Neuronal stem cell (in vitro differentiated cells): ENCODE measurements at regions not wholly inside any gene's neighbourhood (a gene's known extent, or its start where the extent isn't known, plus 50 kb on each side); places are given as distances from the start of the nearest gene placed in this dataset.

Experiments used
- DNase-seq: peaks from one replicate; pipeline ENCODE4 v3.0.0-alpha.2; 2013; ENCODE audit warnings: low spot score
- H2AFZ ChIP-seq: one replicate; pipeline ENCODE4 v1.6.1; 2013; ENCODE audit warnings: mild to moderate bottlenecking, low read length, inconsistent platforms
- H2AK5ac ChIP-seq: 2 replicates; pipeline ENCODE4 v1.6.1; 2013; ENCODE audit warnings: low read depth, mild to moderate bottlenecking, inconsistent platforms, low read length, moderate library complexity, mixed read lengths
- H2BK120ac ChIP-seq: 2 replicates; pipeline ENCODE4 v1.6.1; 2013; ENCODE audit warnings: low read depth, mild to moderate bottlenecking, inconsistent platforms, low read length, moderate library complexity, mixed read lengths
- H2BK12ac ChIP-seq: one replicate; pipeline ENCODE4 v1.6.1; 2013; ENCODE audit warnings: low read length, inconsistent platforms
- H2BK15ac ChIP-seq: 2 replicates; pipeline ENCODE4 v1.6.1; 2013; ENCODE audit warnings: mild to moderate bottlenecking, low read length, inconsistent platforms, mixed read lengths
- H2BK5ac ChIP-seq: one replicate; pipeline ENCODE4 v1.6.1; 2013; ENCODE audit warnings: inconsistent platforms, mild to moderate bottlenecking, low read length, moderate library complexity
- H3K14ac ChIP-seq: one replicate; pipeline ENCODE4 v1.6.1; 2013; ENCODE audit warnings: low read length, inconsistent platforms
- H3K18ac ChIP-seq: 2 replicates; pipeline ENCODE4 v1.6.1; 2013; ENCODE audit warnings: low read length, inconsistent platforms
- H3K23ac ChIP-seq: 2 replicates; pipeline ENCODE4 v1.6.1; 2013; ENCODE audit warnings: low read depth, mild to moderate bottlenecking, mixed read lengths, low read length, inconsistent platforms; ENCODE audit not compliant: poor library complexity
- H3K27ac ChIP-seq: replicated peaks from 3 replicates; pipeline ENCODE4 v1.5.1; 2013; ENCODE audit warnings: low read length, inconsistent platforms
- H3K27me3 ChIP-seq, 3 experiments: 2 replicates each; pipeline ENCODE4 v1.6.1; 2013; ENCODE audit warnings: low read length in 3 of 3, mild to moderate bottlenecking in 2 of 3, inconsistent platforms in 1 of 3, low read depth in 1 of 3, mixed read lengths in 1 of 3, moderate library complexity in 1 of 3; ENCODE audit not compliant: control insufficient read depth in 3 of 3, insufficient read depth in 3 of 3
- H3K36me3 ChIP-seq, 2 donors: replicated peaks in 1 of 2; 2 replicates each; pipeline ENCODE4 v1.6.1; 2013; ENCODE audit warnings: low read length in 2 of 2; ENCODE audit not compliant: control insufficient read depth in 2 of 2, insufficient read depth in 2 of 2
- H3K4ac ChIP-seq: 2 replicates; pipeline ENCODE4 v1.6.1; 2013; ENCODE audit warnings: inconsistent platforms, mild to moderate bottlenecking, low read length, moderate library complexity
- H3K4me1 ChIP-seq, 2 donors: 1 replicate in 1 of 2; 2 replicates in 1 of 2; pipeline ENCODE4 v1.6.1; 2013; ENCODE audit warnings: low read length in 2 of 2, low read depth in 1 of 2; ENCODE audit not compliant: control insufficient read depth in 2 of 2, insufficient read depth in 1 of 2
- H3K4me2 ChIP-seq: one replicate; pipeline ENCODE4 v1.6.1; 2013; ENCODE audit warnings: mild to moderate bottlenecking, low read length, inconsistent platforms; ENCODE audit not compliant: insufficient read depth, poor library complexity, severe bottlenecking
- H3K4me3 ChIP-seq, 2 donors: 2 replicates each; pipeline ENCODE4 v1.5.1; 2013; ENCODE audit warnings: low read length in 2 of 2, mild to moderate bottlenecking in 2 of 2, inconsistent platforms in 1 of 2, moderate library complexity in 1 of 2
- H3K79me1 ChIP-seq: one replicate; pipeline ENCODE4 v1.6.1; 2013; ENCODE audit warnings: low read depth, mild to moderate bottlenecking, inconsistent platforms, low read length, moderate library complexity
- H3K9ac ChIP-seq: one replicate; pipeline ENCODE4 v1.6.1; 2013; ENCODE audit warnings: mild to moderate bottlenecking, low read depth, low read length, inconsistent platforms; ENCODE audit not compliant: poor library complexity
- H3K9me3 ChIP-seq, 2 donors: replicated peaks in 1 of 2; 2 replicates each; pipeline versions ENCODE3 to v1.6.1; 2013; ENCODE audit warnings: low read length in 2 of 2, mild to moderate bottlenecking in 2 of 2, inconsistent platforms in 1 of 2, low read depth in 1 of 2, mixed read lengths in 1 of 2, moderate library complexity in 1 of 2; ENCODE audit not compliant: control insufficient read depth in 2 of 2, insufficient read depth in 1 of 2
- H4K8ac ChIP-seq: one replicate; pipeline ENCODE4 v1.6.1; 2013; ENCODE audit warnings: low read depth, mild to moderate bottlenecking, inconsistent platforms, low read length, moderate library complexity
- H4K91ac ChIP-seq: one replicate; pipeline ENCODE4 v1.6.1; 2013; ENCODE audit warnings: low read length, low read depth, mild to moderate bottlenecking, inconsistent platforms; ENCODE audit not compliant: poor library complexity
- WGBS, 2 donors: extraction: QIAGEN DNeasy Blood & Tissue Kit; methylation state at CpG; one replicate each; pipeline ENCODE4 v1.1.7; 2013; ENCODE audit warnings: missing lambda C conversion rate in 2 of 2, mixed read lengths in 1 of 2; ENCODE audit not compliant: insufficient read length in 2 of 2, insufficient replicate concordance in 1 of 2; ENCODE audit errors: extremely low coverage in 2 of 2; 5-methylcytosine and 5-hydroxymethylcytosine counted together

DNA sequence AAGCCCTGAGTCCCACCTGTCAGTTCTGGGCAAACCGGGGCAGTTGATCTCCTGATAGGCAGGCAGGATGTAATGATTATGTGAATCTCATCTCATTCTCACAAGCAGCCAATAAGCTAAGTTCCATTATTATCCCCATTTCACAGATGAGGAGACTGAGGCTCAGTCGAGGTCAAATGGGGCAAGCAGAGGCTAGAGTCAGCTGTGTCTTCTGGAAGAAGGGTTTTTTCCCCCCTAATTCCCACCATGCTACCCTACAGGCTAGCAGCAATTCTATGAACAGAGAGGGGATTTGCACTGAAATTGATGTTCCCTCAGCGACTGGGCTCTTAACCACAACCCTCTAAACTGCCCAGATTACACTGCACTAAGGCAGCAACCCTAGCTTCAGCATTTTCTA is 93.8 kb upstream of the MAP1LC3B2 start:
- Histone ChIP-seq H2BK120ac (no peak overlapping the region), H2AK5ac (no peak overlapping the region), H3K27me3 (no peaks in the 10 kb centered on the region), H3K4ac (no peak overlapping the region), H4K91ac (no peak overlapping the region), H4K8ac (no peak overlapping the region), H3K23ac (no peak overlapping the region), H3K18ac (no peak overlapping the region), H3K4me3 (no peak overlapping the region), H3K4me2 (no peak overlapping the region), H3K9me3 (no peaks in the 10 kb centered on the region), H2AFZ (no peak overlapping the region), H3K9ac (no peak overlapping the region), H3K14ac (no peak overlapping the region), H3K4me1 (peaks cover 0 to 3% of the 10 kb centered on the region in 2 donors), H2BK5ac (no peak overlapping the region), H2BK12ac (no peak overlapping the region), H3K79me1 (no peaks in the 10 kb centered on the region), H3K36me3 (no peaks in the 10 kb centered on the region), H3K27ac (no peak overlapping the region), H2BK15ac (no peak overlapping the region)
- no CpG with 5 or more reads among the region's 3 CpGs for WGBS, 2 donors
- DNase-seq = no peak

DNA sequence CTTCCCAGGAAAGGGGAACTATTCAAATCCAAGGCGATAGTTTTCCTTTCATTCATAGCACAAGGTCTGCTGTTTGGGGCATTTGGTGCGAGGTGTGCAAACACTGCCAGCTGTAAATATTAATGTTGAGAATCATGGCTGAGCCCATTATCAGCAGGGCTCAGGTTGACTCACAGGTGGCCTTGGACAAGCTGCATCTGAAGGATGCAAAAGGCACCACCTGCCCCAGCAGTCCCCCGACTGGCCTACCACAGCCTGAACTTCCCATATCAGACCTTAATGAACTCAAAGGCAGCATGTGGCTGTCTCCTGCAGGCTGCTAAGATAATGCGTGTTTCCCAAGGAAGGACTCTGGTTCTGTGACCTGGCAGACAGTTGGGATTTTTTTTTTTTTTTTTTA is 93.3 kb upstream of the MAP1LC3B2 start:
- WGBS, 2 donors = no CpG with 5 or more reads among the region's 4 CpGs
- DNase-seq = no peak
- no peak overlapping the region for H3K27ac ChIP-seq

GRCh38 chr12:116466536-116466935 is 92.6 kb upstream of the MAP1LC3B2 start:
- Histone ChIP-seq H3K27me3 (no peaks in the 10 kb centered on the region), H2BK120ac (no peak overlapping the region), H3K9me3 (no peaks in the 10 kb centered on the region), H3K18ac (no peak overlapping the region), H3K4me2 (no peak overlapping the region), H3K14ac (no peak overlapping the region), H4K91ac (no peak overlapping the region), H3K4me3 (no peak overlapping the region), H2AK5ac (no peak overlapping the region), H3K4me1 (peaks cover 0 to 3% of the 10 kb centered on the region in 2 donors), H3K36me3 (no peaks in the 10 kb centered on the region), H3K27ac (no peak overlapping the region), H2BK5ac (no peak overlapping the region), H4K8ac (no peak overlapping the region), H3K4ac (no peak overlapping the region), H2AFZ (no peak overlapping the region), H3K23ac (no peak overlapping the region), H3K79me1 (no peaks in the 10 kb centered on the region), H2BK15ac (no peak overlapping the region), H3K9ac (no peak overlapping the region), H2BK12ac (no peak overlapping the region)
- no peak for DNase-seq
- no CpG with 5 or more reads among the region's 3 CpGs for WGBS, 2 donors

More for the DNA sequence above, 93.3 kb upstream of the MAP1LC3B2 start:
- Histone ChIP-seq H4K91ac (no peak overlapping the region), H3K4me1 (peaks cover 0 to 3% of the 10 kb centered on the region in 2 donors), H3K23ac (no peak overlapping the region), H3K4me3 (no peak overlapping the region), H3K9me3 (no peaks in the 10 kb centered on the region), H3K9ac (no peak overlapping the region), H4K8ac (no peak overlapping the region), H2AK5ac (no peak overlapping the region), H3K36me3 (no peaks in the 10 kb centered on the region), H2BK5ac (no peak overlapping the region), H2BK120ac (no peak overlapping the region), H2BK12ac (no peak overlapping the region), H3K27me3 (no peaks in the 10 kb centered on the region), H3K4ac (no peak overlapping the region), H2AFZ (no peak overlapping the region), H2BK15ac (no peak overlapping the region), H3K14ac (no peak overlapping the region), H3K79me1 (no peaks in the 10 kb centered on the region), H3K18ac (no peak overlapping the region), H3K4me2 (no peak overlapping the region)

DNA sequence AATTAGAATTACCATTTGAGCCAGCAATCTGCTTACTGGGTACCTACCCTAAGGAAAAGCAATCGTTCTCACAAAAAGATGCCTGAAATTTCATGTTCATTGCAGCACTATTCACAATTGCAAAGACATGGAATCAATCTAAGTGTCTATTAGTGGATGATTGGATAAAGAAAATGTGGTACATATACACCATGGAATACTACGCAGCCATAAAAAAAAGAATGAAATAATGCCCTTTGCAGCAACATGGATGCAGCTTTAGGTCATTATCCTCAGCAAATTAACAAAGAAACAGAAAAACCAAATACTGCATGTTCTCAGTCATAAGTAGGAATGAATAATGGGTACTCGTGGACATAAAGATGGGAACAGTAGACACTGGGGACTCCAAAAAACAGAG is 89.8 kb upstream of the MAP1LC3B2 start:
- no peak for DNase-seq
- Histone ChIP-seq H3K23ac (no peak overlapping the region), H2BK12ac (no peak overlapping the region), H2AFZ (no peak overlapping the region), H4K8ac (no peak overlapping the region), H3K9ac (no peak overlapping the region), H3K79me1 (no peaks in the 10 kb centered on the region), H3K4me1 (peaks cover 0 to 3% of the 10 kb centered on the region in 2 donors), H3K9me3 (peaks cover 0 to 2% of the 10 kb centered on the region in 2 donors), H2BK5ac (no peak overlapping the region), H4K91ac (no peak overlapping the region), H3K4me2 (no peak overlapping the region), H3K4ac (no peak overlapping the region), H3K27ac (no peak overlapping the region), H3K36me3 (no peaks in the 10 kb centered on the region), H3K14ac (no peak overlapping the region), H3K27me3 (no peaks in the 10 kb centered on the region), H3K4me3 (no peak overlapping the region), H2AK5ac (no peak overlapping the region), H2BK120ac (no peak overlapping the region), H3K18ac (no peak overlapping the region), H2BK15ac (no peak overlapping the region)
- no CpG with 5 or more reads among the region's 3 CpGs for WGBS, 2 donors
